Activated CD4-positive, alpha-beta T cell treated with anti-CD3 and anti-CD28 coated beads, Interleukin-2, amount 50 U/mL, for 48 hours (primary cell): ENCODE measurements at regions not wholly inside any gene's neighbourhood (a gene's known extent, or its start where the extent isn't known, plus 50 kb on each side); places are given as distances from the start of the nearest gene placed in this dataset.

Source experiments
- DNase-seq, 2 experiments: peaks; one replicate each; pipeline ENCODE4 v3.0.0-alpha.2; 2020

DNA sequence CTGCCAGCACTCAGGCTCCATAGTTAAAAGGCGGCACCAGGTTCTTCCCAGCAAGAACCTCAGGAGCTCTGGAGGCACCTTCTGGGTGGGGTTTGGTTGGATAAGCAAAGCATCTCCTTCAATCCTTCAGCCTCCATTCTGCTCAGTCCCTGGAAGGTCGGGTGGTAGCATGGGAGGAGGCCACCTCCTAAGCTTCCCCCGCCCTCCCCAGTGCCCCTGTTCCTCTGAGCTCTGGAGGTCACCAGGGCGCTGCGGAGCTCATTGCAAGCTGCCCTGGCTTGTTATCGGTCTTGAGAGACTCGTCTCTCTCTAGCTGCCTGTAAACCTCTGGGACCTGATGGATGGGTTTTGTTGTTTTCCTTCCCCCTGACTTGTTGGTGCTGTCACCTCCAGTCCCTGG lies 124.8 kb downstream of the RPLP1 start:
- DNase-seq, result no peak

DNA sequence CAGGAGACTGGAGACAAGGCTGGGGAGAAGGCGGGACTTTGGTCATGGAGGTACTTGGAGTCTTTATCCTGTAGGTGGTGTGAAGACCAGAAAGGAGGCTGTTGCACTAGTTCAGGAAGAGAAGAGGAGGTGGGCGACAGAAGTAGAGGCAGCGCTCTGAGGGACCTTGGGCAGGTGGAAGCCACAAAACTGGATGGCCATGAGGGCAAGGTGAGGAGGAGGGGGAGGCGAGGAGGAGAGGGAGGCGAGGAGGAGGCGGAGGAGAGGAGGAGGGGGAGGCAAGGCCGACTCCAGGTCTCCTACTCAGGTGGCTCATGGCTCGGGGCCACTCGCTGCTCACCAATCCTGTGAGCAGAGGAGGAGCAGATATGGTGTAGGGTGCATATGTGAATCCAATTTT lies 125.6 kb downstream of the RPLP1 start:
- no peak for DNase-seq

DNA sequence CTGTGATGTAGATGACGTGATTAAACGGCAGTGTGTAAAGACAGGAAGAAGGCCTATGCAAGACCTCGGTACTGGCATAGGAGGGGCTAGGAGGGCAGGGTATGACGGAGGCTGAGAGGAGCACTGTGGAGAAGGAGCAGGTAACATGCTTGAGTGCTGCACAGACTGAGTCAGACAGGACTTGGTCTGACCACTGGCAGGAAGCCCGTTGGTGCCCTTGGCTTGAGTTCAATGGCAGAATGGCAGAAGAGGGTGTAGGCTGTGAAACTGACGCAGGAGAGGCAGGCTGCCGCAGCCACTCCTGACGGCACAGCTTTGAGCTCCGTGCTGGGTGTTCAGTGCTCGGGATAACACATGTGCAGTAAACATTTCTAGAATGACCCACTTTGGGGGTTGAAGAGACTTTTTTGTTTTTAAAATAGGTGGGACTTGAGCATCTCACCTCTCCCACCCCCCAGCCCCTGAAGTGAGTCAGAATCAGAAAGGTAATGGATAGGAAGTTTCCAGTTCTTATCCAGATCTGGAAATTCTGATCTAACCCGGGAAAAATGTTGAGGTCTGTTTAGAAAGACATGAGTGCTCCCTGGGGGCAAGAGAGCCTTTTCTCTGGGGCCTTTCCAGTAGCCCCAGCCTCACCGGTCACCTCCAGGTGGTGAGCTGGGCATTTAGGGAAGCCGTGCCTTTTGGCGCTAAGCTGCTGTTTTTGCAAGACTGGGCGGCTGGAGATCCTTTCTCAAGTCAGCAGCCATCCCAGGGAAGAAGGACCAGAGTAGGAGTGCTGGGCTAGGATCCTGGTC lies 126.4 kb downstream of the RPLP1 start:
- no peak for DNase-seq

DNA sequence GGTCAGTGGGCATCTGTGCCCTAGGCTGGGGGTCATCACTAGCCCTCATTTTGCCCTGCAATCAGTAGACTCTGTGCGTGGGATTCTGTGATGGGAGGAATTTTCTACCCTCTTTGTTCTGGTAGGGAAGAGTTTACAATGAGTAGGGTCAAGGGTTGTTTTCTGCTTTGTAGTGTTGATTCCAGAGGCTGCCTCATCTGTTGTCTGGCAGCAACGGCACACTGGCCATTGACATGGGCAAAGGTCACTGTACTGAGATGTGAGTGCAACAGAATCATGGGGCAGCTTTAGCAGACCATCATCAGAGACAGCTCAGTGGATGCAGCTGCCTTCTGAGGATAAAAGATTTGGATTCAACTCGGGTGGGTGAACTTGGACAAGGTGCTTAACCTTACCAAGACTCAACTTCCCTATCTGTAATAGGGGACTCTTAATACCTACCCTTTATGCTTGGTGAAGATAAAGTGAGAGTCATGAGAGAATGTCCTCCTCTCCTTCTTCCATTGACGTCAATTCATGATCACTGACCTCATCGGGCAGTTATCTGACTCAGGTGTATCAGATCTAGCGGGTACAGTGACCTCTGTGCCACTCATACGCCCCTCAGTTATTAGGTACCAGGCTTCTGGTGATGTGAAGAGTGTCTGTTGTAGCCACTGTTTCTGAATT lies 127.5 kb downstream of the RPLP1 start:
- DNase-seq, result no peak

DNA sequence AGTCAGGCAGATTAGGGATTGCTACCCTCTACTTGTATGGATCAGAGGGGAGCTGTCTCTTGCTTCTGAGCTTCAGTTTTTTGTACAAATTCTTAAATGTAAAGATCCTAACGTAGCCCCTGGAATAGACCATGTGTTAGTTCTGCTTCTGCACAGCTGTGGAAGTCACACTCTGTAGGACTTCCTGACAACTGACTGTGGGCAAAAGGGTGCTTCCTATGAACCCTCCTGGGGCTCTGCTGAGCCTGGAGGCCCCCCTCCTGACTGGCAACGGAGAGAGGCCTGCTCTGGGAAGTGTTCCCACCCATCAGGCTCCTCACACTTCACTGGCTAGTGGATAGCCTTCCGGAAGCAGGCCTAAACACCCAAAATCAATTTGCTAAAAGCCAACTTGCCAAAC lies 131.0 kb downstream of the RPLP1 start:
- no peak for DNase-seq

DNA sequence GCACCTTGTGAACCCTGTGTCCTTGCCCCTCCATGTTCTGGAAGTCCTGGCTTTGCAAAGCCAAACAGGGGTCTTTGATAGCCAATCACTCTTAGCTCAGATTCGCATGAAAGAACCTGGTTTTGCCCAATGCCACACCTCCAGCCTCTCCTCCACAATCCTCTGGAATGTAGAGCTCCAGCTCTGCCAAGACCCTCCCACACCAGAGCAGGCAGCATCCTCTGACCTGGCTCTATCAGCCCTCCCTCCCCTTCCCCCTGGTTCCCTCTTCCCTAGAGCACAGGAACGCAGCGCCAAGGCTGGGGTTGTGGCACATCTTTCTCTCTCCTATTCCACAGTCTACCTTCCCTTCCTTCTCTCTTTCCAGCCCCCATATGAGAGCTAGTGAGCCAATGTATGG lies 133.3 kb downstream of the RPLP1 start:
- DNase-seq, result no peak

DNA sequence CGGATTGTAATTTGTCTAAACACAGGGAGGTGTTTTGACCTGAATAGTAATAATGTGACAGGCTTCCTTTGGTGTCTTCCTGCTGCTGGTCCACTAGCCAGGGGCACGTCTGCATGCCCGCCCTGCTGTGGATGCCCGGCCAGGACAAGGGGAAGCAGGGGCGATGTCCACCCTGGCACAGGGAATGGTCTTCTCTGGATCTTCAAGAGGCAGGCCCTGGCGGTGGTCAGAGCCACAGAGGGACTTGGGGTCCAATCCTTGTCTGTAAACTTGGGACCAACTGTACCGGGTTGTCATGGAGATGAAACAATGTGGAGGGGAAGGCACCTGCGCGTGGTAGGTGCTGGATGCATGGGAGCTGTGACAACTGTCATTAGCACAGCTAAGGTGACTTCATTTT lies 134.1 kb downstream of the RPLP1 start:
- DNase-seq, result no peak

DNA sequence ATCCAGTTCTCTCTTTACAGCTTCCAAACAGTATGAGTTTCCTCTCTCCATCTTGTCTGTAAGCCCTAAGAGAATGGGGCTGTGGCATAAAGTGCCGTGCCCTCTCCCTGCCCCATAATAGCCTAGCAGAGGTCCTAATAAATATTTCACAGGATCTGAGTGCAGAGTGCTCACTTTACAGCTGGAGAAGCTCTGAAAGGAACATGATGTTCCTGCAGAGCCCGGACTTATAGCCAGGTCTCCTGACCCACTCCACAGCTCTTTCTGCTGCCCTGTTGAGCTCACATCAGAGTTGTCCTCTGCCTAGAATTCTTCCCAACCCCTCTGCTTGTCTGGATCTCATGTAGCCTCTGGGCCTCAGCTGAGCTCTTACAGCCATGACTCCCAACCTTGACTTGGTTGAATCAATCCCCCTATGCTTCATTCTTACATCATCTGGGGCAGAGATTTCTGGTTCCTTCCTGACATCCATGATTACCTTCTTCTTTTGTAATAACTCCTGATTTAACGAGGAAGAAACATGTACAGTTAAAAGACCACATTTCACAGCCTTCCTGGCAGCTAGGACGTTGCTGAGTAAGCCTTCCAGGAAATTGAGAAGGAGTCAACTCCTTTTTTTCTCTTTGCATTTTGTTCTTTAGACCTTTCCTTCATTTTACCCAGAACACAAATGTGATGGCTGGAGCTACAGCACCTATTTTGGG lies 135.3 kb downstream of the RPLP1 start:
- DNase-seq, result no peak

DNA sequence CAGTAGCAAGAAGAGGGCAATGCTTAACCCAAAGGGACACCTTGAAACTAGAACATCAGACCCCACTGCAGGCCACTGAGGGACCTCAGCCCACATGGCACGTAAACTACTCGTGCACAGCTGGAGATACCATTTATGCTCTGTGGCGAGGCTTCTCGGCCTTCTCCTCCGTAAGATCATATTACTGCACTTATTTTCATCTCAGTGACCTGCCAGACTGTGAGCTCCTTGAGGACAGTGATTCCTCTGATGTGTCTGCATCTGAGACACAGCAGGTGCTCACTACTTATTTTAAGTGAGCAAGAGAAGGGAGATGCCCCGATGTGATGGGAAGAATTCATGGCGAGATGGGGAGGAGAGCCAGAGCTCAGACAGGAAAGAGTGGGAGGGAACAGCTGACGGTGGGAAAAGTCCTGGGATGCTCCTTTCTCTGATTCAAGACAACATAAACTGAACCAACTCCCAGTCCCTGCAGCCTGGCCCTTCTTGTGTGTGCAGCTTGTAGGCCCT lies 137.6 kb downstream of the RPLP1 start:
- DNase-seq, result no peak

DNA sequence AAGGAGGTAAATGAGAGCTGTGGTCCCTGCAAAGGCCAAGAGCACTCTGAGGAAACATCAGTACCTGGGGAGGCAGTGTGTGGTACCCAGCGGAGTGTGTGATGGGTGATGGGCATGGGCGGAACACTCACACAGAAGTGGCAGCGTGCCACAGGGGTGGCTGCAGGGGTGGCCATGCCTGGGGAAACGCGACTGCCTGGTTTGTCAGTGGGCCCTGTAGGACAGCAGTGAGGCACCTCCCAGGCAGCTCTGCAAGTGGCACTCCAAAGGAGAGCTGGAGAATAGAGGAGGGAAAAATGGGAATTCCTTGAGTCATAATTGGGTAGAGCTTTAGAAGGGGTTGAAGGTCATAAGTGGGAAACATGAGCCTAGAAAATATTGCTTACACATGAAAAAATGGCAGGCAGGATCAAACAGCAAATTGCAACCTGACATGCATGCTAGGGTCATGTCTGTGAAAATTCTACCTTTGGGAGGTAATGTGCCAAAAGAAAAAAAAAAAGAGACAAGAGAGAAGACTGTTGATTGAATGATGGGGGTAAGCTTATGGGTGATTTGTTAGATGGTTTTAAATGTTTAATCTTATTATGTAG lies 138.4 kb downstream of the RPLP1 start:
- no peak for DNase-seq

DNA sequence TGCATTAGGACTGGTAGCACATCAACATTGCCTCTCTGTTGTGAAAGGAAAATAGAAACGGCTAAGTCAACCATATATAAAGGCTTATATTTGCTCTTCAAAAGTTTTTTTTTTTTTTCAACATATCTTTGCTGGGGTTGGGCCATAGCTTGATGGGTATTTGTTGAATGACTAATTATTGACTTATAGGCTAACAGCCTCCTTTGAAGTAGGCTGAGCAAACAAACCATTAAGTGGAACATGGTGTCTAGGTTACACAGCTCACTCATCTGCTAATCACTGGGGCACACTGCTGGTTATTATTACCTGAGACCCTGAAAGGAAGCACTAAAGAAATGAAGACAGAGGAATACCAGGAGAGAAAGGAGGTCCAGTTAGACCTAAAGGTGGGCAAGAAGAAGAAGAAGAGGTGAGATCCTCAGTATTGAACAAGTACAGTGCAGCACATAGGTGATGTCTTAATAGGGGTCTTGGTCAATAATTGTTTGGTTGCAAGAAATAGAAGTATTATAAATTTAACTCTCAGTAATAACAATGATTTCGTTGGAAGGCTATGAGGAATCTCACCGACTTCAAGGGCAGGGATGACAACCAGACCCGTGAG lies 139.4 kb downstream of the RPLP1 start:
- no peak for DNase-seq

DNA sequence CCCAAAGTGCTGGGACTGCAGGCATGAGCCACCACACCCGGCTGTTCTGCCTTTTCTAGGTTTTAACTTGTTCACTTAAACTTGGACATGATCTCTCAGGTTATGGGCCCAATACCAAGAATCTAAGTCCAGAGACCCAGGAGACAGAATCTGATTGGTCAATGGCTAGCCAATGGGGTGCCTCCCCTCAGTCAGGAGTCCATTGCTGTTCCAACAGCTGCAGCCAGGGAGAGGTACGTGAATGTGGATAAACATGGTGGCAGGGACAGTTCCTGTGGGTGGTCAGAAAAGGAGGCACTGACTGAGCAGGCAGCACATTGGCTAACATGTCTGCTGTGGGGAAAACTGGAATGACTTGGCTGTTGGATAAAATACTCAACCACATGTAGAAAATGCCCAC lies 140.3 kb downstream of the RPLP1 start:
- DNase-seq, result no peak

DNA sequence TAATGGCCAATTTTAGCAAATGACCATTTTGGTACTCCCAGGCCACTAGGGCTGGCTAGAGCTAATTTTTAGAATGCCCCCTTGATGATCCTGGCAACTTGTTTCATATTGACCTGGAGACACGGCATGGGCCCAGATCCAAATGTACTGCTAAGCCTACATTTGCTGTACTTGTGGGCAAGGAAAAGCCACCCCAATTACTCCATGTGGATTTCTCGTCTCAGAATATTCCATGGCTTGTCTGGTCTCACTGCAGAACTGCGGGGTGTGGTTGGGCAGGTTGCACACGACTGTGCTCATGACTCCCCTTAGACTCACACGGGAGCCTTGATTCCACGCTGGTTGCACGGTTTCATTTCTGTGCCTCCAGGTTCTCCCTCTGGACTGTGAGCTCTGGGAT lies 140.9 kb downstream of the RPLP1 start:
- no peak for DNase-seq

DNA sequence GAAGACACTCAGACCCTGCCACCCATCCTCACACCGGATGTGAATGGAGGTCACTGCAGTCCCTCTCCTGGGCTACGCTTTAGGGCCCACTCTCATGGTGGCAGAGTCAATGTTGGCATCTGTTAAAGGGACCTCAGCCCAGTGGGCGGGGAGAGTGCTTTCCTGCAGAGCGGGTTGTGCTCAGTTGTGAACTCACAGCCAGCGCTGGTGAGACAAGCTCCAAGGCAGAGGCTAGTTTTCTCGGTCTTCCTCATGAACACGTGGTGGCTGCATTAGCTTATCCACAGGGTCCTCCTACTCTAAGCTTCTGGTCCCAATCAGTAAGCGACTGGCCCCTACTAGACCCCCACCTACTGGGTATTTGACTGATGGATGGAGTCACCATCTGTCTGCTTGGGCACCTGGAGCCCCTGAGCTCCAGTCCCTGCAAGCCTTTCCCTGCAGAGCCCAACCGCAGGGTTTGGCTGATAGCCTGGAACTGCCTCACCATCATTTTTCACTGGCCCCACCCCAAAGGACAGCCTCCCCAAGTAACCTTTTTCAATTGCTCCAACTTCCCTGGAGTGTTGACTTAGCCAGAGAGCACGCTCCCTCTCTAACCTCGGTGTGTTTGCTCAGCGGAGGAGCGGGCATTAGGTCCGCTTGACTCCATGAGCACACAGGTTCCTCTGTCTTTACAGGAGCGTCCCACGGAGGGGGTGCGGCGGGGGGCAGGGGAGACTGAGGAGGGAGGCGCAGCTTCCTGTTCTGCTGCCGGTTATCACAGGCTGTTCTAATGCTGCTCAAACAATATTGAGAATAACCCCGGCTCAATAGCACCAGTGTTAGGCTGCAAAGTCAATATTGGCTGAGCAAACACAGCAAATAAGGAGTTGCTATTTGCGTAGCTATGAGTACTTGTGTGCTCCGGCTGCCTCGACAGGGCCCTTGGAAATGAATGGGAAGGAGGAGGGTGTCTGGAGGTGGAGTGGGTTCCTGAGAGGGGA lies 141.7 kb downstream of the RPLP1 start:
- no peak for DNase-seq

DNA sequence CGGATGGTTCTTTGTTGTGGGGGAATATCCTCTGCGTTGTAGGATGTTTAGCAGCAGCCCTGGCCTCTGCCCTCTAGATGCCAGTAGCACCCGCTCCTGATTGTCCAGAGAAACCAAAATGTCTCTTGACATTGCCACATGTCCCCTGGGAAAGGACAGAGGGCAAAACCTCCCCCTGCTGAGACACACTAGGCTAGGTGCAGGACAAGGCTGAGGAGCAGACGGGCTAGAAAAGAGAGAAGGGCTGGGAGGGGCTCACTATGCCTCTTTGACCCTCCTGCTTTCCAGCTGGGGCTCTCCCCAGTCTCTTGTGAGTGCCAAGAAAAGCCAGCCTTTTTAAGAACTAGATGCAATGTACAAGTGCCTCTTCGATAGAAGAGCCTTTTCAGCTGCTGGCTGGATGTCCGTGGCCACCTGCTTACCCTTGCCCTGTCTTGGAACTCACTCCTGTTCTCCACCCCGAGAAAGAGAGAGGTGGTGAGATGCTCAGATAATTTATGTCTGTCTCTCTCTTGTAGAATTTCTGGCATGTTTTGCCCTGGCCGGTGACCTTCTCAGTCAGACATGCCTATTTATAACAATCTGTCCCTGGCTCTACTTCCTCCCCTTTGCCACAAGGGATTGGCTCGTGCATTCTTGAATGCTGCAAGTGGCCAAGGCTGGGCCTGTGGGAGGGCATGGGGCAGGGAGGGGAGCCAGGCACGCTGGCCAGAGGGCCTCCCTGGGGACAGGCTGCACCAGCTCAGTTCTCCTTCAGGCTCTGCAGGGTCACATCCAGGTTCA lies 142.6 kb downstream of the RPLP1 start:
- DNase-seq, result no peak

DNA sequence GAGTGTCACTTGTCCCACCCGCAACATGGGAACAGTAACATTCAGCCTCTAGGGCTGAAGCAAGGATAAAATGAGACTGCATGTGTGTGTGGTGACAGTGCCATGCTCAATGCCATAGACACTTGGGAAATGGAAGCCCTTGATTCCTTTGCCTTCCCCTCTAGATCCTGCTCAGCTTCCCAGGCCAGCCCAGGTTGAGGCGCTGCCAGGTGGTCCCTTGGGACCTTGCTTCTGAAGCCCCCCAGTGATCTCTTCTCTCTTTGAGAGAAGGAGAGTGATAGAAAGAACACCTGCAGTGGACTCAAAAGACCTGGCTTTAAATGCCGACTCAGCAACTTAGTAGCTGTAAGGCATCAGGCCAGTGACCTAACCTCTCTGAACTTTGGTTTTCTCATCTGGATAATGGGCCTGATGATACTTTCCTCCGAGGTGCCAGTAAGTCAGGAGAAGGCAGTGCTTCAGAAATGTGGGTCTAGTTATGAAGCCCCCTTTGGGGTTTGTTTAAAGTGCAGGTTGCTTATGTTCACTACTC lies 144.5 kb downstream of the RPLP1 start:
- no peak for DNase-seq

DNA sequence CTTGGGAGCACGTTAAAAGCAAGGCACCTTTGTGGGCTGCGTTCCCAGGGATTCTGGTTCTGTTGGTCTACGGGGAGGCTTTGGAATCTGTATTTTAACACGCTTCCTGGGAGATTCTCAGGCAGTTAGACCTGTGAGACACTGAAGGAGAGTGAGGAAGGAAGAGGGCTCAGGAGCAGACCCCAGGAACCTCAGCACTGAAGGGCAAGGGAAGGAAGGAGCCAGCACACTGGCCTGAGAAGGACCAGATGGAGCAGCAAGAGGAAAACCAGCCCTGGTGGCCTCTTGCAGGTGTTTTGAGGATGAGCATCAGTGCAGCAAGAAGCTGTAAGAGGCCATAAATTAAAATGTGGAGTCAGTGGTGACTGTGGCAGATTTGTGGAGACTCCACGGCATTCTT lies 146.7 kb downstream of the RPLP1 start:
- DNase-seq, result no peak

DNA sequence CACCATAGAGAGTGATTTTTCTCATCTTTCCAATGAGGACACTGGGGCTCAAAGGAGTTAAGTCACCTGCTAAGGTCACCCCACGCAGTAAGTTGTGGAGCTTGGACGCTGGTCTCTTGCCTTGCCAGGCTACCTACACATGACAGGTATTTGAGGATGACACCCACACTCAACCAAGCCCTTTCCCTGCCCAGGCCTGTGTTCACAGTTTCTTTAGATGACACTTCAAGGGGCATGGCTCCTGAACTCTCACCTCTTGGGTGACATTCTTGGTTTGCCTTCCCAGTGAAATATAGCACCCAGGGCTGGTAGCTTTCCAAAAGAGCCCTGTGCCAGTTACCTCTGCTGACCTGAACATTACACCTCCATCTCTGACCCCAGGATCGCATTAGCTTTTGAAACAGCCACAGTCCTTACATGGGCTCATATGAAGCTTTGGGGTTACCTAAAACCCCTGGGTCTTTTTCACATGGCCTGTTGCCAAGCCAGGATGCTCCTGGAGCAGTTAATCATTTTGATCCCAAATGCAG lies 148.0 kb downstream of the RPLP1 start:
- no peak for DNase-seq

DNA sequence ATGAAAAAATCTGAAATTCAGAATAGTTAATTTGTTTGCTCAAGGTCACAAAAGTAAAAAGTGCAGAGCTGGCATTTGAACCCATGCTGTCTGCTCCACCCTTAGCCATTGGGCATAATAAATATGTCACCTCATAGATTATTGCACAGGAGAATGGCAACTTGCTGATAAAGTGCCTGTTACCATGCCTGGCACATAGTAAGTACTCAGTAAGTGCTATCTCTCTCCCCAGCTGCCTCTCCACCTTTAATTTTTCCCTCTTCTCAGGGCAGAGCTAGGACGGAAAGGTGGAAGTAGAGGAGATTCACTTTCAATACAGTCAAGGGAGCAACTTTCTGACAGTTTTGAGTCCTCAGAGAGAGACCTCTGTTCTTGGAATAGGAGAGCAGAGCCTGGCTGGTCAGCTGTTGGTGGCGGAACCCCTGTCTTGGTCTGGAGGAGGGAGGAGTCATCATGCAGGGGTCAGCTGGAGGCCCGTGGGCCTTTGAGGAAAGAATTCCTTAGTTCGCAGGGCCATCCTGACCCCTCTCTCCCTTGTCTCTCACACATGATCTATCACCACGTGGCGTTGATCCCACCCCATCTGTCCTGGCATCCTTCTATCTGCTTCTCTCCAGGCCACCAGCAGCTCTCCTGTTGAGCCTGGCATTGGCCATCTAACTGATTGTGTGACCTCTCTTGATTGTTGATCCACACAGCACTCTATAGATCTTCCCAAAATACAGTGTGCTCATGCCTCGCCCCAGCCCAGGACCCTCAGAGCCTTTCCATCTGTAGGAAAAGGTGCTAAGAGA lies 149.3 kb downstream of the RPLP1 start:
- DNase-seq, result no peak

DNA sequence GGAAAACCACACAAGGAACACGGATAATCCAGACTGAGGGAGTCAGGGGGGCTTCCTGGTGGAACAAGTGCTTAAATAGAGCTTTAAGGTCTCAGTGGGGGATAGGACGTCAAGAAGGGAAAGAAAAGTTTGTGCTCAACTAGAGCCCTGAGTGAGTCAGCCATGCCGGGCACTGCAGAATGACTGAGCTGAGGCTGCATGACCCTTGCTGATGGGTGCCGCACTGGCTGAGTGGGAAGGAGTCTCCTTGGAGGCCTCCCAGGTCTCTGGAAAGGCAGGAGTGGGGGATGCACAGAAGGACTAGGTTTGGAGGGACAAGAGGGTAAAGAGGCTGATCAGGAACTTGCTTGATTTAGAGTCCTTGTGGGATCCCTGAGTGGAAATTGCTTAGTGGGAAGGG lies 150.3 kb downstream of the RPLP1 start:
- DNase-seq, result no peak
